GM23338 (cell line): ENCODE measurements at regions not wholly inside any gene's neighbourhood (a gene's known extent, or its start where the extent isn't known, plus 50 kb on each side); places are given as distances from the start of the nearest gene placed in this dataset.

Experiments
- CREB1 ChIP-seq: fragments of 250-450 bp; sonication (Bioruptor Pico); IDR thresholded peaks from 2 replicates; pipeline ENCODE4 v1.5.0; 2020; ENCODE audit warnings: low read depth, mild to moderate bottlenecking, moderate library complexity
- CTCF ChIP-seq, 2 experiments: fragments of 200-600 bp in 1 of 2; sonication (generic) in 1 of 2; conservative IDR thresholded peaks; 2 replicates each; pipeline versions ENCODE4 v1.5.1 to v1.6.1; 2016 to 2017; ENCODE audit warnings: antibody characterized with exemption in 2 of 2, low read depth in 2 of 2, mild to moderate bottlenecking in 2 of 2, moderate library complexity in 1 of 2
- ETS1 ChIP-seq: IDR thresholded peaks from 2 replicates; pipeline ENCODE4 v1.6.1; 2016; ENCODE audit warnings: antibody characterized with exemption
- EZH2 ChIP-seq: fragments of 200-600 bp; sonication (generic); IDR thresholded peaks from one replicate; pipeline ENCODE4 v1.8.0; 2017; ENCODE audit warnings: antibody characterized with exemption, mild to moderate bottlenecking, low read depth; ENCODE audit not compliant: unreplicated experiment
- EZH2phosphoT487 ChIP-seq: fragments of 200-600 bp; sonication (generic); IDR thresholded peaks from one replicate; pipeline ENCODE4 v1.8.1; 2018; ENCODE audit warnings: antibody characterized with exemption; ENCODE audit not compliant: unreplicated experiment
- JUNB ChIP-seq: IDR thresholded peaks from one replicate; pipeline ENCODE4 v1.6.1; 2016; ENCODE audit warnings: antibody characterized with exemption; ENCODE audit not compliant: unreplicated experiment
- NANOG ChIP-seq: IDR thresholded peaks from 2 replicates; pipeline ENCODE4 v1.6.1; 2016; ENCODE audit warnings: antibody characterized with exemption, borderline replicate concordance
- POLR2AphosphoS5 ChIP-seq: IDR thresholded peaks from 2 replicates; pipeline ENCODE4 v1.6.1; 2016; ENCODE audit warnings: antibody characterized with exemption, low read depth
- REST ChIP-seq: IDR thresholded peaks from one replicate; pipeline ENCODE4 v1.6.1; 2018; ENCODE audit warnings: antibody characterized with exemption; ENCODE audit not compliant: unreplicated experiment
- STAT1 ChIP-seq: IDR thresholded peaks from one replicate; pipeline ENCODE4 v1.6.1; 2016; ENCODE audit warnings: antibody characterized with exemption; ENCODE audit not compliant: unreplicated experiment
- ZNF114 ChIP-seq: fragments of 250-450 bp; sonication (Bioruptor Pico); IDR thresholded peaks from 2 replicates; pipeline ENCODE4 v1.5.0; 2020; ENCODE audit warnings: mild to moderate bottlenecking, moderate library complexity
- ZNF331 ChIP-seq: fragments of 250-450 bp; sonication (Bioruptor Pico); IDR thresholded peaks from 2 replicates; pipeline ENCODE4 v1.5.0; 2020; ENCODE audit warnings: low read depth, mild to moderate bottlenecking, moderate library complexity
- ZNF462 ChIP-seq: fragments of 250-450 bp; sonication (Bioruptor Pico); IDR thresholded peaks from 2 replicates; pipeline ENCODE4 v1.5.0; 2020; ENCODE audit warnings: mild to moderate bottlenecking, moderate library complexity

- TF ChIP-seq CTCF (conservative IDR thresholded peaks at IDR 0.05; ENCODE audit: low read depth in 2 of 2) (no peak), CREB1 (CRISPR knock-in tag) (no peak), POLR2AphosphoS5 (no peak), REST (no peak), EZH2 (no peak), ETS1 (no peak), ZNF114 (CRISPR knock-in tag) (no peak), JUNB (no peak), EZH2phosphoT487 (no peak), STAT1 (no peak), ZNF331 (no peak), NANOG (no peak), ZNF462 (CRISPR knock-in tag) (no peak)
Measured at GRCh38 chr5:97915106-97915505, 732.1 kb upstream of the RIOK2 start.
